GM23338 (cell line): ENCODE measurements at regions not wholly inside any gene's neighbourhood (a gene's known extent, or its start where the extent isn't known, plus 50 kb on each side); places are given as distances from the start of the nearest gene placed in this dataset.

ENCODE experiments used
- ATAC-seq: fragments of 200-7000 bp; cut with Tn5 transposase; 3 replicates; pipeline ENCODE4 v1.9.1; 2020
- DNase-seq: peaks from one replicate; pipeline ENCODE4 v3.0.0-alpha.2; 2015; ENCODE audit warnings: low spot score
- H2AFZ ChIP-seq: fragments of 200-600 bp; sonication (generic); 2 replicates; pipeline ENCODE4 v1.8.0; 2016; ENCODE audit warnings: antibody characterized with exemption, mild to moderate bottlenecking, moderate library complexity
- H3F3A ChIP-seq: fragments of 200-600 bp; sonication (generic); replicated peaks from 2 replicates; pipeline ENCODE4 v1.8.0; 2017; ENCODE audit warnings: antibody characterized with exemption, mixed run types, low read depth
- H3K27ac ChIP-seq: fragments of 200-600 bp; sonication (generic); 2 replicates; pipeline ENCODE4 v1.6.1; 2016; ENCODE audit warnings: low read depth
- H3K27me3 ChIP-seq: fragments of 200-600 bp; sonication (generic); 2 replicates; pipeline ENCODE4 v1.8.0; 2016; ENCODE audit warnings: mild to moderate bottlenecking, mixed run types, moderate library complexity; ENCODE audit not compliant: insufficient read depth
- H3K36me3 ChIP-seq: fragments of 200-600 bp; sonication (generic); 2 replicates; pipeline ENCODE4 v1.8.0; 2016; ENCODE audit warnings: mild to moderate bottlenecking; ENCODE audit not compliant: insufficient read depth
- H3K4me1 ChIP-seq: fragments of 200-600 bp; sonication (generic); 2 replicates; pipeline ENCODE4 v1.8.0; 2016; ENCODE audit warnings: mild to moderate bottlenecking, moderate library complexity; ENCODE audit not compliant: insufficient read depth
- H3K4me2 ChIP-seq: fragments of 200-600 bp; sonication (generic); 2 replicates; pipeline ENCODE4 v1.7.1; 2017; ENCODE audit warnings: mixed run types
- H3K4me3 ChIP-seq: fragments of 200-600 bp; sonication (generic); 2 replicates; pipeline ENCODE4 v1.6.1; 2016; ENCODE audit warnings: mixed run types
- H3K79me2 ChIP-seq: fragments of 200-600 bp; sonication (generic); replicated peaks from 2 replicates; pipeline ENCODE4 v1.8.0; 2017; ENCODE audit warnings: mild to moderate bottlenecking; ENCODE audit not compliant: insufficient read depth
- H3K9me2 ChIP-seq: fragments of 200-600 bp; sonication (generic); 2 replicates; pipeline ENCODE4 v1.8.0; 2017; ENCODE audit not compliant: insufficient read depth
- H4K20me1 ChIP-seq: fragments of 200-600 bp; sonication (generic); replicated peaks from 2 replicates; pipeline ENCODE4 v1.8.0; 2017; ENCODE audit warnings: mild to moderate bottlenecking; ENCODE audit not compliant: insufficient read depth
- H3K27ac Mint-ChIP-seq: 2 replicates; pipeline ENCODE4 v1.8.0; 2020; ENCODE audit warnings: inconsistent platforms, mild to moderate bottlenecking, moderate library complexity, mixed read lengths
- H3K27me3 Mint-ChIP-seq: 3 replicates; pipeline ENCODE4 v1.8.0; 2022; ENCODE audit warnings: low read depth, mild to moderate bottlenecking, moderate library complexity, mixed read lengths, inconsistent platforms; ENCODE audit not compliant: insufficient read depth, poor library complexity
- H3K36me3 Mint-ChIP-seq: 3 replicates; pipeline ENCODE4 v1.8.0; 2021; ENCODE audit warnings: low read depth, mild to moderate bottlenecking, inconsistent platforms, moderate library complexity, mixed read lengths
- H3K4me1 Mint-ChIP-seq: 3 replicates; pipeline ENCODE4 v1.8.0; 2020; ENCODE audit warnings: mild to moderate bottlenecking, inconsistent platforms, mixed read lengths
- H3K4me3 Mint-ChIP-seq: 3 replicates; pipeline ENCODE4 v1.8.0; 2021; ENCODE audit warnings: moderate library complexity, mild to moderate bottlenecking, inconsistent platforms, mixed read lengths
- H3K9me3 Mint-ChIP-seq: 3 replicates; pipeline ENCODE4 v1.8.0; 2020; ENCODE audit warnings: moderate library complexity, mild to moderate bottlenecking, inconsistent platforms, mixed read lengths
- CREB1 ChIP-seq: fragments of 250-450 bp; sonication (Bioruptor Pico); IDR thresholded peaks from 2 replicates; pipeline ENCODE4 v1.5.0; 2020; ENCODE audit warnings: low read depth, mild to moderate bottlenecking, moderate library complexity
- ETS1 ChIP-seq: IDR thresholded peaks from 2 replicates; pipeline ENCODE4 v1.6.1; 2016; ENCODE audit warnings: antibody characterized with exemption
- EZH2 ChIP-seq: fragments of 200-600 bp; sonication (generic); IDR thresholded peaks from one replicate; pipeline ENCODE4 v1.8.0; 2017; ENCODE audit warnings: antibody characterized with exemption, mild to moderate bottlenecking, low read depth; ENCODE audit not compliant: unreplicated experiment
- EZH2phosphoT487 ChIP-seq: fragments of 200-600 bp; sonication (generic); IDR thresholded peaks from one replicate; pipeline ENCODE4 v1.8.1; 2018; ENCODE audit warnings: antibody characterized with exemption; ENCODE audit not compliant: unreplicated experiment
- NANOG ChIP-seq: IDR thresholded peaks from 2 replicates; pipeline ENCODE4 v1.6.1; 2016; ENCODE audit warnings: antibody characterized with exemption, borderline replicate concordance
- POLR2AphosphoS5 ChIP-seq: IDR thresholded peaks from 2 replicates; pipeline ENCODE4 v1.6.1; 2016; ENCODE audit warnings: antibody characterized with exemption, low read depth
- REST ChIP-seq: IDR thresholded peaks from one replicate; pipeline ENCODE4 v1.6.1; 2018; ENCODE audit warnings: antibody characterized with exemption; ENCODE audit not compliant: unreplicated experiment
- STAT1 ChIP-seq: IDR thresholded peaks from one replicate; pipeline ENCODE4 v1.6.1; 2016; ENCODE audit warnings: antibody characterized with exemption; ENCODE audit not compliant: unreplicated experiment
- ZNF114 ChIP-seq: fragments of 250-450 bp; sonication (Bioruptor Pico); IDR thresholded peaks from 2 replicates; pipeline ENCODE4 v1.5.0; 2020; ENCODE audit warnings: mild to moderate bottlenecking, moderate library complexity
- ZNF331 ChIP-seq: fragments of 250-450 bp; sonication (Bioruptor Pico); IDR thresholded peaks from 2 replicates; pipeline ENCODE4 v1.5.0; 2020; ENCODE audit warnings: low read depth, mild to moderate bottlenecking, moderate library complexity
- TF ChIP-seq, protein P1 (sequence below): fragments of 250-450 bp; sonication (Bioruptor Pico); IDR thresholded peaks from 2 replicates; pipeline ENCODE4 v1.5.0; 2020; ENCODE audit warnings: mild to moderate bottlenecking, moderate library complexity

DNA sequence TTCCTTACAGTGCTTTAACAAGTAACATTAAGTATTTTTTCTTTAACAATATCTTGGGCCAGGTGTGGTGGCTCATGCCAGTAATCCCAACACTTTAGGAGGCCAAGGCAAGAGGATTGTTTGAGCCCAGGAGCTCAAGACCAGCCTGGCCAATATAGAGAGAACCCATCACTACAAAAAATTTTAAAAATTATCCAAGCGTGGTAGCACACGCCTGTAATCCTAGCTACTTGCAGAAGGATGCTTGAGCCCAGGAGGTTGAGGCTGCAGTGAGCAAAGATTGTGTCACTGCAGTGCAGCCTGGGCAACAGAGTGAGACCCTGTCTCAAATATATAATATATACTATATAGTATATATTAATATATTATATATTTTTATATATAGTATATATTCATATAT, 162.2 kb downstream of the ZNF674 start:
- no peaks in the 10 kb centered on the region for H3K4me1 Mint-ChIP-seq
- Histone ChIP-seq H2AFZ (no peak overlapping the region), H3K4me2 (no peak overlapping the region), H3K27me3 (no peaks in the 10 kb centered on the region), H3F3A (no peaks in the 10 kb centered on the region), H3K36me3 (no peaks in the 10 kb centered on the region), H3K9me2 (no peaks in the 10 kb centered on the region), H3K4me1 (no peaks in the 10 kb centered on the region), H4K20me1 (no peaks in the 10 kb centered on the region), H3K79me2 (no peaks in the 10 kb centered on the region), H3K27ac (no peak overlapping the region), H3K4me3 (no peak overlapping the region)
- DNase-seq = no peak
- peaks cover 11% of the 10 kb centered on the region; the same call in 2 of the 3 replicates for H3K9me3 Mint-ChIP-seq
- ATAC-seq = no peak
- no peak for TF ChIP-seq ZNF331 (CRISPR knock-in tag)
- no peak for TF ChIP-seq ZNF114 (CRISPR knock-in tag)
- no peak for TF ChIP-seq EZH2
- no peak for TF ChIP-seq NANOG
- no peak for TF ChIP-seq CREB1 (CRISPR knock-in tag)
- no peak for TF ChIP-seq POLR2AphosphoS5
- TF ChIP-seq EZH2phosphoT487 = no peak
- TF ChIP-seq ETS1 = no peak
- TF ChIP-seq STAT1 = no peak
- no peak for TF ChIP-seq REST
- no peak overlapping the region for H3K4me3 Mint-ChIP-seq
- H3K27me3 Mint-ChIP-seq = no peaks in the 10 kb centered on the region
- peaks cover 4% of the 10 kb centered on the region; the same call in 1 of the 3 replicates for H3K36me3 Mint-ChIP-seq
- H3K27ac Mint-ChIP-seq = no peak overlapping the region

GRCh38 chrX:46382595-46382994, 162.6 kb downstream of the ZNF674 start:
- no peak overlapping the region for H2AFZ ChIP-seq
- no peak overlapping the region for H3K4me3 ChIP-seq
- H3K4me2 ChIP-seq = no peak overlapping the region
- H3K4me3 Mint-ChIP-seq = no peak overlapping the region
- no peaks in the 10 kb centered on the region for H3F3A ChIP-seq
- no peaks in the 10 kb centered on the region for H3K27me3 ChIP-seq
- no peak overlapping the region for H3K27ac Mint-ChIP-seq
- H3K4me1 Mint-ChIP-seq = no peaks in the 10 kb centered on the region
- H4K20me1 ChIP-seq = no peaks in the 10 kb centered on the region
- ATAC-seq = no peak
- H3K9me3 Mint-ChIP-seq = peaks cover 11% of the 10 kb centered on the region; the same call in 2 of the 3 replicates
- no peaks in the 10 kb centered on the region for H3K36me3 ChIP-seq
- no peak for DNase-seq
- H3K36me3 Mint-ChIP-seq = peaks cover 4% of the 10 kb centered on the region; the same call in 1 of the 3 replicates
- no peaks in the 10 kb centered on the region for H3K4me1 ChIP-seq
- H3K27ac ChIP-seq = no peak overlapping the region
- no peaks in the 10 kb centered on the region for H3K9me2 ChIP-seq
- no peaks in the 10 kb centered on the region for H3K27me3 Mint-ChIP-seq
- no peaks in the 10 kb centered on the region for H3K79me2 ChIP-seq
- TF ChIP-seq CREB1 (CRISPR knock-in tag) = no peak
- TF ChIP-seq, protein P1, sequence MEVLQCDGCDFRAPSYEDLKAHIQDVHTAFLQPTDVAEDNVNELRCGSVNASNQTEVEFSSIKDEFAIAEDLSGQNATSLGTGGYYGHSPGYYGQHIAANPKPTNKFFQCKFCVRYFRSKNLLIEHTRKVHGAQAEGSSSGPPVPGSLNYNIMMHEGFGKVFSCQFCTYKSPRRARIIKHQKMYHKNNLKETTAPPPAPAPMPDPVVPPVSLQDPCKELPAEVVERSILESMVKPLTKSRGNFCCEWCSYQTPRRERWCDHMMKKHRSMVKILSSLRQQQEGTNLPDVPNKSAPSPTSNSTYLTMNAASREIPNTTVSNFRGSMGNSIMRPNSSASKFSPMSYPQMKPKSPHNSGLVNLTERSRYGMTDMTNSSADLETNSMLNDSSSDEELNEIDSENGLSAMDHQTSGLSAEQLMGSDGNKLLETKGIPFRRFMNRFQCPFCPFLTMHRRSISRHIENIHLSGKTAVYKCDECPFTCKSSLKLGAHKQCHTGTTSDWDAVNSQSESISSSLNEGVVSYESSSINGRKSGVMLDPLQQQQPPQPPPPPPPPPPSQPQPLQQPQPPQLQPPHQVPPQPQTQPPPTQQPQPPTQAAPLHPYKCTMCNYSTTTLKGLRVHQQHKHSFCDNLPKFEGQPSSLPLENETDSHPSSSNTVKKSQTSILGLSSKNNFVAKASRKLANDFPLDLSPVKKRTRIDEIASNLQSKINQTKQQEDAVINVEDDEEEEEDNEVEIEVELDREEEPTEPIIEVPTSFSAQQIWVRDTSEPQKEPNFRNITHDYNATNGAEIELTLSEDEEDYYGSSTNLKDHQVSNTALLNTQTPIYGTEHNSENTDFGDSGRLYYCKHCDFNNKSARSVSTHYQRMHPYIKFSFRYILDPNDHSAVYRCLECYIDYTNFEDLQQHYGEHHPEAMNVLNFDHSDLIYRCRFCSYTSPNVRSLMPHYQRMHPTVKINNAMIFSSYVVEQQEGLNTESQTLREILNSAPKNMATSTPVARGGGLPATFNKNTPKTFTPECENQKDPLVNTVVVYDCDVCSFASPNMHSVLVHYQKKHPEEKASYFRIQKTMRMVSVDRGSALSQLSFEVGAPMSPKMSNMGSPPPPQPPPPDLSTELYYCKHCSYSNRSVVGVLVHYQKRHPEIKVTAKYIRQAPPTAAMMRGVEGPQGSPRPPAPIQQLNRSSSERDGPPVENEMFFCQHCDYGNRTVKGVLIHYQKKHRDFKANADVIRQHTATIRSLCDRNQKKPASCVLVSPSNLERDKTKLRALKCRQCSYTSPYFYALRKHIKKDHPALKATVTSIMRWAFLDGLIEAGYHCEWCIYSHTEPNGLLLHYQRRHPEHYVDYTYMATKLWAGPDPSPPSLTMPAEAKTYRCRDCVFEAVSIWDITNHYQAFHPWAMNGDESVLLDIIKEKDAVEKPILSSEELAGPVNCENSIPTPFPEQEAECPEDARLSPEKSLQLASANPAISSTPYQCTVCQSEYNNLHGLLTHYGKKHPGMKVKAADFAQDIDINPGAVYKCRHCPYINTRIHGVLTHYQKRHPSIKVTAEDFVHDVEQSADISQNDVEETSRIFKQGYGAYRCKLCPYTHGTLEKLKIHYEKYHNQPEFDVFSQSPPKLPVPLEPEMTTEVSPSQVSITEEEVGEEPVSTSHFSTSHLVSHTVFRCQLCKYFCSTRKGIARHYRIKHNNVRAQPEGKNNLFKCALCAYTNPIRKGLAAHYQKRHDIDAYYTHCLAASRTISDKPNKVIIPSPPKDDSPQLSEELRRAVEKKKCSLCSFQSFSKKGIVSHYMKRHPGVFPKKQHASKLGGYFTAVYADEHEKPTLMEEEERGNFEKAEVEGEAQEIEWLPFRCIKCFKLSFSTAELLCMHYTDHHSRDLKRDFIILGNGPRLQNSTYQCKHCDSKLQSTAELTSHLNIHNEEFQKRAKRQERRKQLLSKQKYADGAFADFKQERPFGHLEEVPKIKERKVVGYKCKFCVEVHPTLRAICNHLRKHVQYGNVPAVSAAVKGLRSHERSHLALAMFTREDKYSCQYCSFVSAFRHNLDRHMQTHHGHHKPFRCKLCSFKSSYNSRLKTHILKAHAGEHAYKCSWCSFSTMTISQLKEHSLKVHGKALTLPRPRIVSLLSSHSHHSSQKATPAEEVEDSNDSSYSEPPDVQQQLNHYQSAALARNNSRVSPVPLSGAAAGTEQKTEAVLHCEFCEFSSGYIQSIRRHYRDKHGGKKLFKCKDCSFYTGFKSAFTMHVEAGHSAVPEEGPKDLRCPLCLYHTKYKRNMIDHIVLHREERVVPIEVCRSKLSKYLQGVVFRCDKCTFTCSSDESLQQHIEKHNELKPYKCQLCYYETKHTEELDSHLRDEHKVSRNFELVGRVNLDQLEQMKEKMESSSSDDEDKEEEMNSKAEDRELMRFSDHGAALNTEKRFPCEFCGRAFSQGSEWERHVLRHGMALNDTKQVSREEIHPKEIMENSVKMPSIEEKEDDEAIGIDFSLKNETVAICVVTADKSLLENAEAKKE (CRISPR knock-in tag) = no peak
